ENCODE measurements at regions not wholly inside any gene's neighbourhood (a gene's known extent, or its start where the extent isn't known, plus 50 kb on each side); places are given as distances from the start of the nearest gene placed in this dataset.

GRCh38 chr4:27666943-27667342, 806.3 kb downstream of the STIM2 start:
- no peak for TF ChIP-seq POLR2A (IDR thresholded peaks at IDR 0.05)
- TF ChIP-seq CTCF (IDR thresholded peaks at IDR 0.05) = no peak

Data from lower leg skin (tissue), 3 donors.